ENCODE measurements at regions not wholly inside any gene's neighbourhood (a gene's known extent, or its start where the extent isn't known, plus 50 kb on each side); places are given as distances from the start of the nearest gene placed in this dataset.
"Not testable (repeated sequence)": the region's sequence is repeated elsewhere in the genome, so short reads cannot be mapped to it uniquely, and the experiment has no call there.

DNA sequence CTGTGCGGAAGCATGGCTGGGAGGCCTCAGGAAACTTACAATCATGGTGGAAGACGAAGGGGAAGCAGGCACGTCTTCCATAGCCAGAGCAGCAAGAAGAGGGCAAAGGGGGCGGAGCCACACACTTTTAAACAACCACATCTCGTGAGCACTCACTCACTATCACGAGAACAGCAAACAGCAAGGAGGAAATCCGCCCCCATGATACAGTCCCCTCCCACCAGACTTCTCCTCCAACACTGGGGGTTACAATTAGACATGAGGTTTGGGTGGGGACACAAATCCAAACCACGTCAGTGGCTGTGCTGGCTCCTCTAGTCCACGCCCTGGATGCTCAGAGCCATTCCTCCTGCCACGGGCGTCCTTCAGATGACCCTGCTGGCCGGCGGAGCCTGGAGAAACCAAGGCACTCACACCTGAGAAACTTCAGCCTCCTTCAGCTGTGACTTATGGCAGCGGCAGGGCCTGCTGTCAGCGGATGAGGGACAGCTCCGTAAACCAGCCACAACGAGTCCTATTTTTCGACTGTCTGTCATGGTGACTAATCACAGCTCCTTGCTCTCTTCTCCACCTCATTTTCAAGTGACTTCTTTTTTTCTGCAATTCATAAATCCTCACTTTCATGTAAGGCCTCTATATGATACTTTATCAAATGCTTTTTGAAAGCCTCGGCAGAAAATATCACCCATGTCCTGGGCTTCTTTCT is 167.9 kb upstream of the PFKP start:
- ChIA-PET CTCF (no interaction called here), POLR2A (no interaction called here)
- Histone ChIP-seq H3K4me1 (ENCODE audit: control insufficient read depth in 2 of 2, insufficient read depth in 2 of 2, low read length in 2 of 2) (no peaks in the 10 kb centered on the region), H3K27me3 (ENCODE audit: control insufficient read depth in 2 of 2, insufficient read depth in 2 of 2, low read length in 2 of 2) (peaks cover 0 to under 1% of the 10 kb centered on the region in 2 donors), H3K27ac (ENCODE audit: low read depth, low read length) (no peak overlapping the region), H3K36me3 (ENCODE audit: control insufficient read depth in 2 of 3, insufficient read depth in 3 of 3, low read length in 3 of 3) (no peaks in the 10 kb centered on the region), H3K9me3 (ENCODE audit: control insufficient read depth in 2 of 3, low read length in 3 of 3) (no peaks in the 10 kb centered on the region), H3K4me3 (ENCODE audit: low read length) (no peak overlapping the region)
- H3K9me3 Mint-ChIP-seq = no peaks in the 10 kb centered on the region
- H3K27me3 Mint-ChIP-seq = peaks cover 4 to 28% (median 8%) of the 10 kb centered on the region in 5 donors
- H3K4me3 Mint-ChIP-seq = no peak overlapping the region
- ATAC-seq (no peak), DNase-seq (no peak)
- peaks cover 0 to 5% (median 2%) of the 10 kb centered on the region in 7 donors for H3K4me1 Mint-ChIP-seq
- no peaks in the 10 kb centered on the region for H3K36me3 Mint-ChIP-seq
- H3K27ac Mint-ChIP-seq = no peak overlapping the region
- intact Hi-C loops (cut with micrococcal nuclease) = no loop called here

DNA sequence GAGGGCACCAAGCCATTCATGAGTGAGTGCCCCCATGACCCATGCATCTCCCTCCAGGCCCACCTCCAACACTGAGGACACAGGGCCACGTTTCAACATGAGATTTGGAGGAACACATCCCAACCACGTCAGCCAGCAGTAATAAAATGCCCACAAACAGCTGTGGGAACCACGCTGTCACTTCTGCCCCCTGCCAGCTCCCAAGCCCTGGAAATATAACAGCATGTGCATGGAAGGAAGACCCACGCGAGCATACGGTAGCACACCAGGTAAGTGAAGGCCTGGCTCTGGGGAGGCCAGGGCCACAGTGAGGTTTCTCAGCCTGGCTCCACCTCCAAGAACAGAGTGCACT is 168.9 kb upstream of the PFKP start:
- ChIA-PET POLR2A (no interaction called here), CTCF (no interaction called here)
- ATAC-seq (no peak), DNase-seq (no peak)
- Mint-ChIP-seq H3K9me3 (no peaks in the 10 kb centered on the region), H3K4me3 (no peak overlapping the region), H3K4me1 (peaks cover 0 to 5% (median 2%) of the 10 kb centered on the region in 7 donors), H3K27me3 (peaks cover 2 to 21% (median 4%) of the 10 kb centered on the region in 5 donors), H3K36me3 (no peaks in the 10 kb centered on the region), H3K27ac (no peak overlapping the region)
- Histone ChIP-seq H3K27ac (ENCODE audit: low read depth, low read length) (no peak overlapping the region), H3K4me1 (ENCODE audit: control insufficient read depth in 2 of 2, insufficient read depth in 2 of 2, low read length in 2 of 2) (no peaks in the 10 kb centered on the region), H3K27me3 (ENCODE audit: control insufficient read depth in 2 of 2, insufficient read depth in 2 of 2, low read length in 2 of 2) (no peaks in the 10 kb centered on the region), H3K4me3 (ENCODE audit: low read length) (no peak overlapping the region), H3K36me3 (ENCODE audit: control insufficient read depth in 2 of 3, insufficient read depth in 3 of 3, low read length in 3 of 3) (no peaks in the 10 kb centered on the region), H3K9me3 (ENCODE audit: control insufficient read depth in 2 of 3, low read length in 3 of 3) (no peaks in the 10 kb centered on the region)
- intact Hi-C loops (cut with micrococcal nuclease) = no loop called here

DNA sequence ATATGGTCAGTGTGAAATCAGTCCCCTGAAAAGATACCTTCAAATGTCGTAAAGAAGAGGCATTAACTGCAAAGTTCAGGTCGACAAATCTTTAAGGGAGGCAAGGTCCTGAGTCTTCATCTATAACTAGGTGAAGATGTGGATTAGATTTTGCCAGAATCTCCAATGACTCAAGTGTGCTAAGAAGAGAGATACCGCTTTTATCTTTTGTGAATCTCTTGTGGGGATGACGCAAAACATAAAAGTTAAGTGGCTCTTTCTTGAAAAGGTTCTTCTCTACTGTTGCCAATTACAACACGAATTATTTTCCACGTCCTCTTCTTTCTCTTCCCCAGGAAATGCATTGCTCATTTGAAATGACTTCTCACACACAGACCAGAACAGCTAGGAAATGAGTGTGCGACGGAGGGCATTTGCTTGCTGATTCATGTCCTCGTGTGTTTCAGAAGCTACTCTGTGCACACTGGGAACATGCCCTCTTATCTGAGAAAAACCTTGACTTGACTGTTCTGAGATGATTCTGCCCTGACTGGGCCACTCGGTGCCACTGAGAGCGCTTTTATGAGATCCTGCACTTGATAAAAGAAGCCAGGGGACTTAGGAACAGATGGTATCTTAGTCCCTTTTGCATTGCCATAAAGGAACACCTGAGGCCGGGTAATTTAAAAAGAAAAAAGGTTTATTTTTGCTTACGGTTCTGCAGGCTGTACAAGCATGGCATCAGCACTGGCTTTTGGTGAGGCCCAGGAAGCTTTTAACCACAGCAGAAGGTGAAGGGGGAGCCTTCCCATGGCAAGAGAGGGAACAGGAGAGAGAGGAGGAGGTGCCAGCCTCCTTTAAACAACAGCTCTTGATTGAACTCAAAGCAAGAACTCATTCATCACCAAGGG is 169.5 kb upstream of the PFKP start:
- Histone ChIP-seq H3K36me3 (ENCODE audit: control insufficient read depth in 2 of 3, insufficient read depth in 3 of 3, low read length in 3 of 3) (no peaks in the 10 kb centered on the region), H3K27ac (ENCODE audit: low read depth, low read length) (no peak overlapping the region), H3K27me3 (ENCODE audit: control insufficient read depth in 2 of 2, insufficient read depth in 2 of 2, low read length in 2 of 2) (no peaks in the 10 kb centered on the region), H3K9me3 (ENCODE audit: control insufficient read depth in 2 of 3, low read length in 3 of 3) (no peaks in the 10 kb centered on the region), H3K4me3 (ENCODE audit: low read length) (no peak overlapping the region), H3K4me1 (ENCODE audit: control insufficient read depth in 2 of 2, insufficient read depth in 2 of 2, low read length in 2 of 2) (no peaks in the 10 kb centered on the region)
- peaks cover 0 to 18% (median 8%) of the 10 kb centered on the region in 5 donors for H3K27me3 Mint-ChIP-seq
- H3K4me3 Mint-ChIP-seq = no peak overlapping the region
- POLR2A ChIA-PET = no interaction called here
- peaks cover 0 to 5% (median 2%) of the 10 kb centered on the region in 7 donors for H3K4me1 Mint-ChIP-seq
- CTCF ChIA-PET = no interaction called here
- intact Hi-C loops (cut with micrococcal nuclease) = no loop called here
- no peaks in the 10 kb centered on the region for H3K9me3 Mint-ChIP-seq
- H3K36me3 Mint-ChIP-seq = no peaks in the 10 kb centered on the region
- ATAC-seq = peak; percentile 67
- H3K27ac Mint-ChIP-seq = no peak overlapping the region
- DNase-seq = no peak

DNA sequence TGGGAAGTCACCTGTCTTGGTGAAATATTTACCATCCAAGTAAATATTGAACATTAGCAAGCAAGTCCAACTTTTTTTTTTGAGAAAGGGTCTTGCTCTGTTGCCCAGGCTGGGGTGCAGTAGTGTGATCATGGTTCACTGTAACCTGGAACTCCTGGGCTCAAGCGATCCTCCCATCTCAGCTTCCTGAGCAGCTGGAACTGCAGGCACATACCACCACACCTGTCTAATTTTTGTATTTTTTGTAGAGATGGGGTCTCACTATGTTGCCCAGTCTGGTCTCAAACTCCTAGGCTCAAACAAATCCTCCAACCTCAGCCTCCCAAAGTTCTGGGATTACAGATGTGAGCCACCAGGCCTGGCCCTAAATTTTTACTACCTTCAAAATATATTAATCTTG is 171.0 kb upstream of the PFKP start:
- intact Hi-C loops (cut with micrococcal nuclease); H3K27ac ChIP-seq (ENCODE audit: low read depth, low read length); H3K4me3 Mint-ChIP-seq; DNase-seq; H3K4me3 ChIP-seq (ENCODE audit: low read length); H3K4me1 ChIP-seq (ENCODE audit: control insufficient read depth in 2 of 2, insufficient read depth in 2 of 2, low read length in 2 of 2); H3K9me3 Mint-ChIP-seq; H3K27me3 Mint-ChIP-seq; H3K4me1 Mint-ChIP-seq; H3K36me3 ChIP-seq (ENCODE audit: control insufficient read depth in 2 of 3, insufficient read depth in 3 of 3, low read length in 3 of 3); H3K36me3 Mint-ChIP-seq; ATAC-seq; POLR2A ChIA-PET; H3K9me3 ChIP-seq (ENCODE audit: control insufficient read depth in 2 of 3, low read length in 3 of 3); H3K27me3 ChIP-seq (ENCODE audit: control insufficient read depth in 2 of 2, insufficient read depth in 2 of 2, low read length in 2 of 2); H3K27ac Mint-ChIP-seq: not testable (repeated sequence)
- CTCF ChIA-PET = interaction anchor here (0.5 kb wide), 1 partner anchor 57 kb away, joined by 3 read pairs; no protein-coding TSS in a partner anchor

DNA sequence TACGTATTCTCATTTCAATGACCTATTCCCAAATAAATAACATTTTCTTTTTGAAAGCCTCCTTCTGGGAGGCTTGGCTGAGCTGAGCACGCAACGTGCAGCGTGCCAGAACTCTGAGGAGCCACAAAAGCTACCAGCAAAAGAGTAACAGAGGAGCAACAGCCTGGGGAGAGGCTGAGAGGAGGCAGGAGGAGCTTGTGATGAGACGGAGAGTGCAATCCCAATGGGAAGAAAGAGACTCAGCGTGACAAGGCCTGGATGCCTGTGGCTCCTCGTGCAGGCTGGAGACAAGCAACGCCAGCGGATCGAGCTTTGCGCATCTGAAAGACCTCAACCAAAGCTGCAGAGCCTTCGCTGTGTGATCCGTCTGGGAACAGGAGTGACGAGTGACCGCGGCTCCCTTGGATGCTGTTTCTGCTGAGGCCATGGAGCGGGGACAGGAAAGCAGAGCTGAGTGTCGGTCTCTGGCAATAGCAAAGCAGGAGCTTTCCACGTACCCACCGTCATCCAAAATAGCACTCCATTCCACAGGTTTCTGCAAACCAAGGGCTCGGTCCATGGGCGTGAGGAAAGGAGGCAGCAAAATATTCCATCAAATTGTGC is 171.7 kb upstream of the PFKP start:
- H3K27me3 ChIP-seq (ENCODE audit: control insufficient read depth in 2 of 2, insufficient read depth in 2 of 2, low read length in 2 of 2) = no peaks in the 10 kb centered on the region
- no peaks in the 10 kb centered on the region for H3K9me3 ChIP-seq (ENCODE audit: control insufficient read depth in 2 of 3, low read length in 3 of 3)
- peaks cover 0 to 5% (median 2%) of the 10 kb centered on the region in 7 donors for H3K4me1 Mint-ChIP-seq
- H3K27me3 Mint-ChIP-seq = peaks cover 0 to 9% (median 5%) of the 10 kb centered on the region in 5 donors
- H3K4me3 ChIP-seq (ENCODE audit: low read length) = no peak overlapping the region
- no peaks in the 10 kb centered on the region for H3K4me1 ChIP-seq (ENCODE audit: control insufficient read depth in 2 of 2, insufficient read depth in 2 of 2, low read length in 2 of 2)
- H3K27ac Mint-ChIP-seq = no peak overlapping the region
- CTCF ChIA-PET = interaction anchor here (0.5 kb wide), 1 partner anchor 56 kb away, joined by 3 read pairs; no protein-coding TSS in a partner anchor
- ATAC-seq = no peak
- no peak overlapping the region for H3K4me3 Mint-ChIP-seq
- no peak overlapping the region for H3K27ac ChIP-seq (ENCODE audit: low read depth, low read length)
- no peaks in the 10 kb centered on the region for H3K36me3 ChIP-seq (ENCODE audit: control insufficient read depth in 2 of 3, insufficient read depth in 3 of 3, low read length in 3 of 3)
- no peaks in the 10 kb centered on the region for H3K36me3 Mint-ChIP-seq
- no peaks in the 10 kb centered on the region for H3K9me3 Mint-ChIP-seq
- POLR2A ChIA-PET = no interaction called here
- intact Hi-C loops (cut with micrococcal nuclease) = no loop called here
- no peak for DNase-seq

DNA sequence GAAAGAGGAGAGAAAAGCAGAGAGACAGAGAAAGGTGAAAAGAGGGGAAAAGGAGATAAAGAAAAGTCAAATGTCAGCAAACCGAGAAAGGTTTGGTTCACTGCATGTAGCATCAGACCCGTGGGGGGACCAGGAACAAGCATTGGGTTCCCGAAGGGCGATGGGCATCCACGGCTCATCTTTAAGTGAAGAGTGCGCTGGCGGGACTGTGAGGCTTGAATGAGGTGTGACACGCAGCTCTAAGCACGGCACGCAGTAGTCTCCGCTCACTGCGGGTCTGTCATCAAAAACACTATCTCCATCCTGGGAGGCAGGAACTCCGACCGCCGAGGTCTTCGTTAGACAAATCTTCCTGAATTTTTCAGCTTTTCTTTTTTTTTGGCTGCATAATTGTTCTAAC is 173.4 kb upstream of the PFKP start:
- Histone ChIP-seq H3K27me3 (ENCODE audit: control insufficient read depth in 2 of 2, insufficient read depth in 2 of 2, low read length in 2 of 2) (no peaks in the 10 kb centered on the region), H3K36me3 (ENCODE audit: control insufficient read depth in 2 of 3, insufficient read depth in 3 of 3, low read length in 3 of 3) (no peaks in the 10 kb centered on the region), H3K27ac (ENCODE audit: low read depth, low read length) (no peak overlapping the region), H3K4me3 (ENCODE audit: low read length) (no peak overlapping the region), H3K9me3 (ENCODE audit: control insufficient read depth in 2 of 3, low read length in 3 of 3) (no peaks in the 10 kb centered on the region), H3K4me1 (ENCODE audit: control insufficient read depth in 2 of 2, insufficient read depth in 2 of 2, low read length in 2 of 2) (no peaks in the 10 kb centered on the region)
- Mint-ChIP-seq H3K27ac (no peak overlapping the region), H3K4me3 (no peak overlapping the region), H3K36me3 (no peaks in the 10 kb centered on the region), H3K4me1 (peaks cover 0 to 4% (median 0%) of the 10 kb centered on the region in 7 donors), H3K9me3 (no peaks in the 10 kb centered on the region), H3K27me3 (peaks cover 0 to 13% (median 5%) of the 10 kb centered on the region in 5 donors)
- intact Hi-C loops (cut with micrococcal nuclease) = no loop called here
- ChIA-PET POLR2A (no interaction called here), CTCF (no interaction called here)
- ATAC-seq = no peak
- no peak for DNase-seq

Data from naive thymus-derived CD4-positive, alpha-beta T cell (primary cell).